IMR-90 (cell line): ENCODE measurements at regions not wholly inside any gene's neighbourhood (a gene's known extent, or its start where the extent isn't known, plus 50 kb on each side); places are given as distances from the start of the nearest gene placed in this dataset.

Experiments
- ATAC-seq: fragments of 200-7000 bp; cut with Tn5 transposase; 2 replicates; pipeline ENCODE4 v1.9.1; 2020; ENCODE audit warnings: low read depth, mild to moderate bottlenecking, moderate library complexity
- BruUV-seq: library from RNA; stranded (reverse); fragments of 400-500 nt; replicated peaks from 2 replicates; lab custom pipeline; 2021; lab: Mats Ljungman, UMichigan
- CTCF ChIA-PET: fragments of 300-600 bp; formaldehyde crosslinking; extraction: SDS; loops from one replicate; lab custom pipeline; 2021; ENCODE audit warnings: antibody characterized with exemption; lab: Yijun Ruan, JAX
- POLR2A ChIA-PET: fragments of 300-600 bp; sonication (Branson Sonifier 250); formaldehyde crosslinking; loops from one replicate; lab custom pipeline; 2022; ENCODE audit warnings: antibody characterized with exemption; ENCODE audit not compliant: unreplicated experiment; lab: Charles Lee
- DNase-seq: peaks from one replicate; pipeline ENCODE4 v3.0.0; 2013
- H2AFZ ChIP-seq: replicated peaks from 2 replicates; pipeline ENCODE3; 2013; ENCODE audit warnings: low read length, mild to moderate bottlenecking; ENCODE audit not compliant: poor library complexity
- H2AK5ac ChIP-seq: 2 replicates; pipeline ENCODE4 v1.6.1; 2013; ENCODE audit warnings: low read depth, low read length, inconsistent platforms
- H2AK9ac ChIP-seq: replicated peaks from 2 replicates; pipeline ENCODE3; 2013; ENCODE audit warnings: mild to moderate bottlenecking, low read depth, low read length, moderate library complexity; ENCODE audit not compliant: poor library complexity
- H2BK120ac ChIP-seq: 2 replicates; pipeline ENCODE4 v1.6.1; 2013; ENCODE audit warnings: low read depth, low read length, inconsistent platforms
- H2BK15ac ChIP-seq: 3 replicates; pipeline ENCODE4 v1.6.1; 2013; ENCODE audit warnings: low read depth, low read length, inconsistent platforms
- H2BK20ac ChIP-seq: 2 replicates; pipeline ENCODE4 v1.6.1; 2013; ENCODE audit warnings: low read depth, mild to moderate bottlenecking, inconsistent platforms, low read length, moderate library complexity
- H2BK5ac ChIP-seq: 2 replicates; pipeline ENCODE4 v1.6.1; 2013; ENCODE audit warnings: mild to moderate bottlenecking, low read depth, low read length, inconsistent platforms; ENCODE audit not compliant: poor library complexity, severe bottlenecking
- H3K14ac ChIP-seq: replicated peaks from 2 replicates; pipeline ENCODE4 v1.6.1; 2013; ENCODE audit warnings: low read depth, low read length, inconsistent platforms
- H3K18ac ChIP-seq: 2 replicates; pipeline ENCODE4 v1.6.1; 2013; ENCODE audit warnings: low read depth, low read length, control low read depth
- H3K23ac ChIP-seq: 2 replicates; pipeline ENCODE4 v1.6.1; 2013; ENCODE audit warnings: low read depth, low read length, inconsistent platforms
- H3K27ac ChIP-seq: 2 replicates; pipeline ENCODE4 v1.5.1; 2013; ENCODE audit warnings: mild to moderate bottlenecking, control low read depth, low read length; ENCODE audit not compliant: insufficient read depth
- H3K27me3 ChIP-seq: 2 replicates; pipeline ENCODE4 v1.6.1; 2013; ENCODE audit warnings: low read length; ENCODE audit not compliant: control insufficient read depth, insufficient read depth
- H3K36me3 ChIP-seq: 2 replicates; pipeline ENCODE4 v1.6.1; 2013; ENCODE audit warnings: low read length, mixed read lengths; ENCODE audit not compliant: control insufficient read depth, insufficient read depth
- H3K4ac ChIP-seq: 2 replicates; pipeline ENCODE4 v1.6.1; 2013; ENCODE audit warnings: low read depth, low read length, inconsistent platforms
- H3K4me1 ChIP-seq: 2 replicates; pipeline ENCODE4 v1.6.1; 2013; ENCODE audit warnings: low read length, mixed read lengths; ENCODE audit not compliant: control insufficient read depth, insufficient read depth
- H3K4me2 ChIP-seq: 2 replicates; pipeline ENCODE4 v1.6.1; 2013; ENCODE audit warnings: low read depth, mild to moderate bottlenecking, control low read depth, low read length, moderate library complexity
- H3K4me3 ChIP-seq: 2 replicates; pipeline ENCODE4 v1.5.1; 2013; ENCODE audit warnings: low read depth, mild to moderate bottlenecking, control low read depth, low read length, moderate library complexity; ENCODE audit not compliant: insufficient read depth
- H3K56ac ChIP-seq: 2 replicates; pipeline ENCODE4 v1.6.1; 2013; ENCODE audit warnings: low read length, inconsistent platforms; ENCODE audit not compliant: insufficient read depth; ENCODE audit errors: extremely low read depth
- H3K79me1 ChIP-seq, 2 experiments: 2 replicates each; pipeline ENCODE4 v1.6.1; 2013; ENCODE audit warnings: low read length in 2 of 2, inconsistent platforms in 1 of 2, low read depth in 1 of 2
- H3K9ac ChIP-seq: 2 replicates; pipeline ENCODE4 v1.6.1; 2013; ENCODE audit warnings: low read depth, low read length, control low read depth
- H3K9me1 ChIP-seq: 2 replicates; pipeline ENCODE4 v1.6.1; 2013; ENCODE audit warnings: low read length, inconsistent platforms; ENCODE audit not compliant: insufficient read depth
- H3K9me3 ChIP-seq: 2 replicates; pipeline ENCODE4 v1.6.1; 2013; ENCODE audit warnings: low read length; ENCODE audit not compliant: control insufficient read depth, insufficient read depth
- H4K20me1 ChIP-seq: 2 replicates; pipeline ENCODE4 v1.6.1; 2013; ENCODE audit warnings: low read length, inconsistent platforms; ENCODE audit not compliant: insufficient read depth
- H4K5ac ChIP-seq: 2 replicates; pipeline ENCODE4 v1.6.1; 2013; ENCODE audit warnings: mild to moderate bottlenecking, low read depth, low read length, control low read depth
- H4K8ac ChIP-seq, 2 experiments: 2 replicates each; pipeline ENCODE4 v1.6.1; 2013; ENCODE audit warnings: low read depth in 2 of 2, low read length in 2 of 2, control low read depth in 1 of 2, inconsistent platforms in 1 of 2
- H4K91ac ChIP-seq: 2 replicates; pipeline ENCODE4 v1.6.1; 2013; ENCODE audit warnings: low read depth, low read length, inconsistent platforms; ENCODE audit not compliant: insufficient read depth
- BHLHE40 ChIP-seq: fragments of 150-350 bp; IDR thresholded peaks from 2 replicates; pipeline ENCODE4 v1.6.1; 2016; ENCODE audit warnings: mild to moderate bottlenecking, low read depth, low read length
- CEBPB ChIP-seq: IDR thresholded peaks from 2 replicates; pipeline ENCODE4 v1.6.1; 2012; ENCODE audit warnings: low read depth, low read length, improper control_type of control experiment
- CHD1 ChIP-seq: IDR thresholded peaks from 2 replicates; pipeline ENCODE4 v1.6.1; 2012; ENCODE audit warnings: low read depth, low read length, improper control_type of control experiment
- CTCF ChIP-seq: conservative IDR thresholded peaks from 2 replicates; pipeline ENCODE4 v1.5.1; 2012; ENCODE audit warnings: mild to moderate bottlenecking, low read depth, low read length, improper control_type of control experiment
- ELK1 ChIP-seq: fragments of 150-350 bp; IDR thresholded peaks from 2 replicates; pipeline ENCODE4 v1.6.1; 2016; ENCODE audit warnings: low read depth, mild to moderate bottlenecking, low read length, moderate library complexity, borderline replicate concordance
- FOS ChIP-seq: fragments of 150-350 bp; IDR thresholded peaks from 2 replicates; pipeline ENCODE4 v1.6.1; 2016; ENCODE audit warnings: low read depth, low read length
- MAFK ChIP-seq: IDR thresholded peaks from 2 replicates; pipeline ENCODE4 v1.6.1; 2012; ENCODE audit warnings: low read depth, low read length, improper control_type of control experiment
- MAZ ChIP-seq: IDR thresholded peaks from 2 replicates; pipeline ENCODE4 v1.6.1; 2012; ENCODE audit warnings: low read depth, mild to moderate bottlenecking, low read length, improper control_type of control experiment, moderate library complexity, borderline replicate concordance
- MXI1 ChIP-seq: IDR thresholded peaks from 2 replicates; pipeline ENCODE4 v1.6.1; 2012; ENCODE audit warnings: low read depth, mild to moderate bottlenecking, low read length, moderate library complexity, borderline replicate concordance
- NFE2L2 ChIP-seq: fragments of 150-350 bp; IDR thresholded peaks from 2 replicates; pipeline ENCODE4 v1.6.1; 2016; ENCODE audit warnings: low read depth, mild to moderate bottlenecking, low read length
- POLR2A ChIP-seq: IDR thresholded peaks from 2 replicates; pipeline ENCODE4 v1.6.1; 2012; ENCODE audit warnings: mild to moderate bottlenecking, low read depth, low read length
- RAD21 ChIP-seq: IDR thresholded peaks from 2 replicates; pipeline ENCODE4 v1.6.1; 2012; ENCODE audit warnings: low read length, improper control_type of control experiment
- RCOR1 ChIP-seq: IDR thresholded peaks from 2 replicates; pipeline ENCODE4 v1.6.1; 2012; ENCODE audit warnings: mild to moderate bottlenecking, low read length, improper control_type of control experiment; ENCODE audit not compliant: insufficient replicate concordance
- RFX5 ChIP-seq: IDR thresholded peaks from 2 replicates; pipeline ENCODE4 v1.8.0; 2012; ENCODE audit warnings: low read depth, mild to moderate bottlenecking, low read length, moderate library complexity
- SMC3 ChIP-seq: fragments of 150-350 bp; IDR thresholded peaks from 2 replicates; pipeline ENCODE4 v1.6.1; 2016; ENCODE audit warnings: low read depth, mild to moderate bottlenecking, antibody characterized with exemption, low read length, moderate library complexity
- WGBS, 2 experiments: methylation state at CpG; one replicate each; pipeline versions ENCODE4 v1.1.5 to v1.1.7; 2013; ENCODE audit warnings: missing lambda C conversion rate in 2 of 2; ENCODE audit not compliant: insufficient read length in 1 of 2; ENCODE audit errors: extremely low coverage in 2 of 2; 5-methylcytosine and 5-hydroxymethylcytosine counted together
- dilution Hi-C: fragments of 300-500 bp; cut with HindIII; formaldehyde crosslinking; loops from one replicate; pipeline ENCODE4 v1.14.3; 2018; ENCODE audit warnings: low sequenced_read_pairs; ENCODE audit not compliant: unreplicated experiment
- in situ Hi-C: fragments of 300-500 bp; cut with MboI; formaldehyde crosslinking; loops from 3 replicates; pipeline ENCODE4 v1.14.3; 2019; ENCODE audit warnings: low sequenced_read_pairs, inconsistent platforms, mixed read lengths
- intact Hi-C: fragments of 100-400 bp; cut with micrococcal nuclease; formaldehyde crosslinking; loops from 2 replicates; pipeline ENCODE4 v1.10.0; 2022
- TF ChIP-seq, protein P1 (sequence below): fragments of 150-350 bp; IDR thresholded peaks from 2 replicates; pipeline ENCODE4 v1.6.1; 2017; ENCODE audit warnings: mild to moderate bottlenecking, antibody characterized with exemption, low read length, low read depth

DNA sequence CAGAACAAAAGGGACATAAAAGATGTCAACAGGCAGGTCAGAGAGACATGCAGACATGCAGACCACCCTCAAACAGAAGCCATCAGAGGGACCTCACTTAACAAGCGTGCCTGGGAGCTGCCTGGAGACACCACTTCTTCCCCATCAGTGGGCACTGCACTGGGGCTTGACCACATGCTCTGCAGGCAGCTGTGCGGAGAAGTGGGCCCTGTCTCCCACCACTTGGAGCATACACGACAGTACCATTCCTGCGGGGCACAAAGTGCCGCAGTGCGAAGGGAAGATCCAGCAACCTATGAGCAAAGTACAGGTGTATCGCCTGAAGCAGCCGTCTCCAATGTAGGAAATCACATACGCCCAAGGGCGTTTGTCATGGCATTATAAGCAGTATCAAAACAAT is 150.5 kb upstream of the FOXD4L5 start:
- no peak overlapping the region for H3K14ac ChIP-seq
- H3K9me1 ChIP-seq, result no peaks in the 10 kb centered on the region
- no peak overlapping the region for H3K4me3 ChIP-seq
- H3K27ac ChIP-seq, result no peak overlapping the region
- H3K4ac ChIP-seq, result no peak overlapping the region
- H3K4me2 ChIP-seq, result no peak overlapping the region
- no peak overlapping the region for H3K18ac ChIP-seq
- POLR2A ChIA-PET, result no interaction called here
- DNase-seq, result no peak
- WGBS, 2 experiments, result 17% methylated on average over 1 of the region's 10 CpGs; no CpG with 5 or more reads in 1 of the 2 experiments
- no peak overlapping the region for H4K5ac ChIP-seq
- no peak for ATAC-seq
- in situ Hi-C loops (no loop called here), dilution Hi-C loops (no loop called here), intact Hi-C loops (no loop called here)
- H4K91ac ChIP-seq, result no peak overlapping the region
- no peak overlapping the region for H3K23ac ChIP-seq
- no peaks in the 10 kb centered on the region for H3K4me1 ChIP-seq
- H2AK9ac ChIP-seq, result no peak overlapping the region
- peaks cover 18% of the 10 kb centered on the region; the same call in 1 of the 2 replicates for H3K9me3 ChIP-seq
- H3K9ac ChIP-seq, result no peak overlapping the region
- H2BK120ac ChIP-seq, result no peak overlapping the region
- TF ChIP-seq ELK1 (no peak), SMC3 (no peak), CTCF (no peak), RAD21 (no peak), MXI1 (no peak), RFX5 (no peak), CHD1 (no peak), MAZ (no peak), BHLHE40 (no peak), RCOR1 (no peak), MAFK (no peak), CEBPB (no peak), FOS (no peak), NFE2L2 (no peak), POLR2A (no peak)
- TF ChIP-seq, protein P1, sequence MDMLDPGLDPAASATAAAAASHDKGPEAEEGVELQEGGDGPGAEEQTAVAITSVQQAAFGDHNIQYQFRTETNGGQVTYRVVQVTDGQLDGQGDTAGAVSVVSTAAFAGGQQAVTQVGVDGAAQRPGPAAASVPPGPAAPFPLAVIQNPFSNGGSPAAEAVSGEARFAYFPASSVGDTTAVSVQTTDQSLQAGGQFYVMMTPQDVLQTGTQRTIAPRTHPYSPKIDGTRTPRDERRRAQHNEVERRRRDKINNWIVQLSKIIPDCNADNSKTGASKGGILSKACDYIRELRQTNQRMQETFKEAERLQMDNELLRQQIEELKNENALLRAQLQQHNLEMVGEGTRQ, result no peak
- no peak overlapping the region for H2BK15ac ChIP-seq
- BruUV-seq, result no TSS peak
- no peak overlapping the region for H2BK20ac ChIP-seq
- no peak overlapping the region for H2AK5ac ChIP-seq
- H4K20me1 ChIP-seq, result no peaks in the 10 kb centered on the region
- no peak overlapping the region for H3K56ac ChIP-seq
- H4K8ac ChIP-seq, result no peak overlapping the region
- no peak overlapping the region for H2AFZ ChIP-seq
- H3K36me3 ChIP-seq, result no peaks in the 10 kb centered on the region
- H3K79me1 ChIP-seq, result no peaks in the 10 kb centered on the region
- H2BK5ac ChIP-seq, result no peak overlapping the region
- CTCF ChIA-PET, result no interaction called here
- no peaks in the 10 kb centered on the region for H3K27me3 ChIP-seq
